ENCODE measurements at regions not wholly inside any gene's neighbourhood (a gene's known extent, or its start where the extent isn't known, plus 50 kb on each side); places are given as distances from the start of the nearest gene placed in this dataset.

DNA sequence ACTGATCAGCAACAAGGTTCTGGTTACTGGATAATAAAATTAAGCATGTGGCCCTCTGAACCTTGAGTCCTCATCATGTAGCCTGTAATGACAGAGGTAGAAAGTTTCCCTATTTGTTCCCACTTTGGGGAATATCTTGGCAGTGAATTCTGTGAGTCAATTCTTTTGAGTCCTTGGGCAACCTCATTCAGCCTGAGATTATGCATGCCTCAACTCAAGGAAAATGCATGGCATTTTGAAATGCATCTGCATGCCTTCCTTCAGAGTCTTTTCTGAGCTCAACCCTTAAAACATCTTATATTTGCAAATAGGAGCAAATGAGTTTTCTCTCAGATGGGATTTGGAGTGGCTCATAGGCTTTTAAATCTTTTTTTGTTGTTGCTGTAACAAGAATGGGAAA is 218.1 kb upstream of the CD180 start:
- no peak overlapping the region for H3K27ac Mint-ChIP-seq

DNA sequence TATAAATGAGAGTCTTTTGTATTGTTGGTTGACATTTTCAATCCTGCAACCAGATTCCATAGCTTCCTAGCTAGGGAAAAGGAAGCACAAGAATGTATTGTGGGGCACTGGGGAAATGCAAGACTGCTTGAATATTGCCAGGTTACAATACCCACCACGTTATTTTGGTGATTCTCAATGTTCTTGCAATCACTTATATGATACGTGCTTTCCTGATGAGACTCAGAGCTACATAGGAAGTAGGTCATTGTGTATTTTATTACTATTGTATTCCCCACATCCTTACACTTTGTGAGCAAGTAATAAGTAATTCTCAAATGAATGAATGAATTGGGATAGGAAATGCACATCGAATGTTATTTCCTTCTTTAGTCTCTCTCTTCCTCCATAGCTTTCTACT is 217.1 kb upstream of the CD180 start:
- no peak overlapping the region for H3K27ac Mint-ChIP-seq
- no peak for ATAC-seq
- DNase-seq (ENCODE audit: low spot score in 2 of 2), result no peak
- peaks cover 0 to 5% of the 10 kb centered on the region in 2 donors for H3K36me3 Mint-ChIP-seq
- no peaks in the 10 kb centered on the region for H3K9me3 Mint-ChIP-seq

More for the DNA sequence above, 218.1 kb upstream of the CD180 start:
- Mint-ChIP-seq H3K36me3 (peaks cover 0 to 5% of the 10 kb centered on the region in 2 donors), H3K9me3 (no peaks in the 10 kb centered on the region)
- ATAC-seq (no peak), DNase-seq (ENCODE audit: low spot score in 2 of 2) (no peak)

DNA sequence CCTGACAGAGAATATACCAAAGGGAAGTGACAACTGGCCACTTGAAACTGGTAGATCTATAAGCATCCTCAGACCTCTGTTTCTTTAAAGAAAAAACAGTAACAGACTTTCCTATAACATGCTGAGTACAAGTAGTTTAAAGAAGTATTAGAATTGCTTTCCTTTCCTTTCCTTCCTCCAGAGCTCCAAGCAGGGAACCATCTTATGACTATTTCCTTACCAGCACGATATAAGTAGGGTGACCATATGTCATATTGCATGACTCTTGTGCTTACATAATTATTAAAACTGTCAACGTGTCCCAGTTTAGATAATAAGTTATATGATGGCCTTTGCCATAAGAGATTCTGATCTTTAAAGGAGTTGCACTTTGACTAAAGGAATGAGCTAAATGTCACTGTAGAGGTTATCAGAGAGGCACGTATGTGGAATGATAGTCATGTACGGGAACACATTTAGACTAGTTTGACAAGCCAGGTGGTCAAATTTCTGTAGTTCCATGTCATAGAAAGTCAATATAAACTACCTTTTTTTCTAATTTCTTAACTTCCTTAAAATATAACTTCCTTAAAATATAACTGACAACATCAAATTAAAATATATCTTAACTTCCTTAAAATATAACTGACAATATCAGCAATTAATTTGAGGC is 212.7 kb upstream of the CD180 start:
- ATAC-seq, result no peak
- no peak overlapping the region for H3K27ac Mint-ChIP-seq
- H3K36me3 Mint-ChIP-seq, result no peaks in the 10 kb centered on the region
- H3K9me3 Mint-ChIP-seq, result no peaks in the 10 kb centered on the region
- no peak for DNase-seq (ENCODE audit: low spot score in 2 of 2)

DNA sequence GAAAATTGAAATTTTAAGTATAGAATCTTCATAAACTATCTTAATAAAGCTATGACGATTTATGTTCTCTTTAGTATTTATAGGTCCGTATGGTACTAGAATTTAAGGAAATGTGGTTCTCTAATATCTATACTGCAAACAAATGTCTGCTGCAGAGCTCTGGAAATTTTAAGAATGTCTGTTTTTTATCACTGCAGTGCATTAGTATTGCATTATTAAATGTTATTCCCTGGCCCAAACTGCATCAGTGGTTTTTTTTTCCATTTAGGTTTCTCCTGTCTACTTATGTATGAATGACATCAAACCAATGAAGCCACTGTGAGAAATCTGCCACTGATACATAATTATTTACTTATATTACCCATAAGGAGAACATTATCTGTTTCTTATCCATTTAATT is 211.4 kb upstream of the CD180 start:
- no peak for ATAC-seq
- Mint-ChIP-seq H3K27ac (no peak overlapping the region), H3K9me3 (no peaks in the 10 kb centered on the region), H3K36me3 (no peaks in the 10 kb centered on the region)
- DNase-seq (ENCODE audit: low spot score in 2 of 2), result no peak

DNA sequence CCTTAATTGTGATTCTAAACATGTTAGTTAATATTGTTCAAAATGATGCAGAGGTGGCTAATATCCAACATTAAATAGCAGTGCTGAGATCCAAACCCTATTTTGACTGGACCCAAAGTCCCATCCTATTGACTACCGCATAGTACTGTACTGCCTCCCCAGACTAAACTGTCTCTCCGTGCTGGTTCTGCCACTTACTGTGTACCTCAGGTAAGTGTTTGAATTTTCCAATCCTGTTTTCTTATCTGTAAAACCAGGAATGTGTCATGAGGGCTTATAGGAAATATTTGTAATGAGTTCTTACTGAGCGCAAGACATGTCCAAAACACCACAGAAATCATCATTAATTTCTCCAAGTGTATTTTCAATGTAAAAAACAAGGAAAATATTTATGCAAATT is 209.2 kb upstream of the CD180 start:
- no peak for DNase-seq (ENCODE audit: low spot score in 2 of 2)

DNA sequence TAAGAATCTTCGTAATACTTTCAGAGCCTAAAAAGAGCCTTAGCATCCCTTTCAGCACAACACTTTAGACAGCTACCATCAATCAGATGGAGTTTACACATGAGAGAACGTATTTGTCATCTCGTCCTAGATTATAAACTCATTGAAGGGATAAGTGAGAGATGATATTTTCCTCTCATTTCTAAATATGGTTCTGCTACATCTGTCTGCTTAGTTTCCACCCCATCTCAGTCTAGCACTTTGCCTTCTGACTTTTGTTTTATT is 208.4 kb upstream of the CD180 start:
- H3K27ac Mint-ChIP-seq, result no peak overlapping the region
- no peaks in the 10 kb centered on the region for H3K36me3 Mint-ChIP-seq
- no peak for ATAC-seq
- H3K9me3 Mint-ChIP-seq, result no peaks in the 10 kb centered on the region
- no peak for DNase-seq (ENCODE audit: low spot score in 2 of 2)

More for the DNA sequence above, 209.2 kb upstream of the CD180 start:
- ATAC-seq, result no peak
- H3K36me3 Mint-ChIP-seq, result no peaks in the 10 kb centered on the region
- H3K27ac Mint-ChIP-seq, result no peak overlapping the region
- H3K9me3 Mint-ChIP-seq, result no peaks in the 10 kb centered on the region

DNA sequence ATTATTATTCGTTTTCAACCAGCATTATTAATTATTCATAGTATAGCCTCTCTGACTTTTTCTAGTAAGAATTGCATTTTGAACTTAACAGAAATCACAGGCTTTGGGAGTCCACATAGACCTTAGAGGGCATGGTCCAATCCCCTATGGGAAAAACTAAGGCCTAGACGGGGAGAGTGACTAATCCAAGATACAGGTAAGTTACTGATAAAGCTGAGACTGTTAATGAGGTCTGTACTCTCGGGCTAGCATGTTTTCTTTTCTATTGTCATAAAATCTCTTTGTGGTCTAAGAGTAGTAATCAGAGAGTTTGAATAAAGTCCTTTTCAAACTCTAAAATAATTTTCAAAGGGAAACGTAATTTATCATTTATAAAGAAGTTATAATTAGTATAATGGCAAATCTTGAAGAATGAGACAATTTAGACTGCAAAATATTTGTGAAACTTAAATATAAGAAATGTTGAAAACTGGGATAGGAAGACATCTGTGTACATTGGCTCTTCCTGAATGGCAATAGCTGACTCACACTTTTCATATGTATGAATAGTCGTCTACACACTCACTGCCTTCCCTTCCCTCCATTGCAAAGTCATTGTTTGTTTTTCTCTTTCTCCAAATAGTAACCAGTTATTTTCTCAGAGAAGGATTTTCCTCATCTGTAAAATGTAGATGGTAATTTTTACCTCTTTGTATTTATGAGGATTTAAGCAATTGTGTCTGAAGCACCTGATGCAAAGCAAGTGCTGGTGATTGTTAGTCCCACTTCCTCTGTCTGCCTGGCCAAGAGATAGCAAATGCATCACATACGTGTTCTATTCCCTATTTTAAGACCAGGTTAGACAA is 207.9 kb upstream of the CD180 start:
- no peak for ATAC-seq
- Mint-ChIP-seq H3K36me3 (no peaks in the 10 kb centered on the region), H3K27ac (no peak overlapping the region), H3K9me3 (no peaks in the 10 kb centered on the region)
- no peak for DNase-seq (ENCODE audit: low spot score in 2 of 2)

DNA sequence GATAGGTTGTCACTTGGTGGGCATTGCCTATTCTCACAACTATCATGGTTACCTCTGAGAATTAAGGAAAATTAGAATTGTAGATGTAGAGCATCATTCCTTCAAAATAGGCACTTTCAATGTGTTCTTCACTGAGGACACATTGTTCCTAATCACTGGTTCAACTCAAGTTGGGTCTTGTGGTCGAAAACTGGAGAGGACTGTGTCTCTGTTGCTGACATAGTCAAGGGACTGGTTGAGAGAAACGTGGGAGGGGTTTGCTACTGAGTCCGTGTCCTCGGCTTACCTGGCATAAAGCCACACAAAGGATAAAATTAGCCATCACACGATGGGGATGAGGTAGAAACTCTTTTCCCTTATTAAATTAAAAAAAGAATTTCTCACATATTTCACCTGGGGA is 205.9 kb upstream of the CD180 start:
- ATAC-seq (no peak), DNase-seq (ENCODE audit: low spot score in 2 of 2) (no peak)
- Mint-ChIP-seq H3K27ac (no peak overlapping the region), H3K36me3 (no peaks in the 10 kb centered on the region), H3K9me3 (no peaks in the 10 kb centered on the region)

DNA sequence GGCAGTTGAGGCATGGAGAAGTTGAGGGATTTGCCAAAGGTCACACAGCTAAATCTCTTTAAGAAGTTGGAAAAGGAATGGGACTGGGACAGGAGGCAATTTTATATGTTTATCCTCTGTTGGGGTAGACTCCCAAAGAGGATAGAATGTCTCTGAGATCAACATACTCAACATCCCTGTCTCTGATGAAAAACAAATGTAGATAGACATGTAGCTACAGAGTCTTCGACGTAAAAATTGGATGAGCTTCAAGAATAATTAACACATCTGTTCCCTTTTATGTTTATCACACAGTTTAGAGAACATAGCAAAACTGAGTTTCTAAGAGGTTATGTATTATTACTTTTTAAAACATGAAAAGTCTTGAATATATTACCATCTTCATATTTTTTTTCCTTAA is 204.6 kb upstream of the CD180 start:
- no peak for DNase-seq (ENCODE audit: low spot score in 2 of 2)
- Mint-ChIP-seq H3K36me3 (no peaks in the 10 kb centered on the region), H3K27ac (no peak overlapping the region), H3K9me3 (no peaks in the 10 kb centered on the region)
- ATAC-seq, result no peak

DNA sequence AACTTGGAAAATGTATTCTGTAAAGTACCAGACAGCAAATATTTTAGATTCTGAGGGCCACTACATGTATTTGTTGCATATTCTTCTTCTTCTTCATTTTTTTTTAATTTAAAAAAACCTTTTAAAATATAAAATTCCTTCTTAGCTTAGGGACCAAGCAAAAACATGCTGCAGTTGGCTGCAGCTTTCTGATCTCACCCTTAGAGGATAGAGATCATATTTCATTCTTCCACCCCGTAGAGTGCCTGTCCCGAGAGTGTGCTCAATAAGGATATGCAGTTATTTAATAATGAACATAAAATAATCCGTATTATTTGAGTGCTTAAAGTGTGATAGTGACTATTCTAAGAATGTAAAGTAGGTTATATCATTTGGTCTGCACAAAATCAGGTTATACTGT is 204.2 kb upstream of the CD180 start:
- no peak overlapping the region for H3K27ac Mint-ChIP-seq
- DNase-seq (ENCODE audit: low spot score in 2 of 2) (no peak), ATAC-seq (no peak)
- no peaks in the 10 kb centered on the region for H3K36me3 Mint-ChIP-seq
- no peaks in the 10 kb centered on the region for H3K9me3 Mint-ChIP-seq

DNA sequence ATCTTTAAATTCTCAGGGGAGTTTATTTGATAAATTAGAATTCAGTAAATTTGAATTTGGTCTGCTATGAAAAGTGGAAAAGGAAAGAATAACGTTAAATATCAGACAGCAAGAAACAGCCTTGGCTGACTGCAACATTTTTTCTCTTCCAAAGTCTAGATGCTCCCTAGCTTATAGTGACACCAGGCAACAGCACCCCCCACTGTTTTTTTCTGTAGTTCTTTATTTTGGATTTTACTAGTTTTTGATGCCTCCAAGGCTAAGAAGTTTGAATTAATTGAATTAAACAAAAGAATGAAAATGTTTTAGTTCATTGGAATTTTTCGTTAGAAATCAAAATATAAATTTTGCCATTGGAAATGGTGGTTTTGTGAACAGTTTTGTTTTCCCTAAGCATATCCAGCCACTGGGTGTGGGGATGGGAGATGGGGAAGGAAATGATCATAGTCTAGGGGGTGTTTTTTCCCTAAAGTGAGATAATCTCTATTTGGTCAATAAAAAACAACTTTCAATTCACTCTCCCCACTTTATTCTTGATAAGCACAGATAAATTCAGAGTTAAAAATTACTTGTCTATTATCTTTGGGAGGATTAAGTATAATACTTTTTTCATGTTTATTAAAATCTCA is 199.3 kb upstream of the CD180 start:
- H3K36me3 Mint-ChIP-seq, result no peaks in the 10 kb centered on the region
- no peaks in the 10 kb centered on the region for H3K9me3 Mint-ChIP-seq
- ATAC-seq, result no peak
- DNase-seq (ENCODE audit: low spot score in 2 of 2), result no peak
- no peak overlapping the region for H3K27ac Mint-ChIP-seq

DNA sequence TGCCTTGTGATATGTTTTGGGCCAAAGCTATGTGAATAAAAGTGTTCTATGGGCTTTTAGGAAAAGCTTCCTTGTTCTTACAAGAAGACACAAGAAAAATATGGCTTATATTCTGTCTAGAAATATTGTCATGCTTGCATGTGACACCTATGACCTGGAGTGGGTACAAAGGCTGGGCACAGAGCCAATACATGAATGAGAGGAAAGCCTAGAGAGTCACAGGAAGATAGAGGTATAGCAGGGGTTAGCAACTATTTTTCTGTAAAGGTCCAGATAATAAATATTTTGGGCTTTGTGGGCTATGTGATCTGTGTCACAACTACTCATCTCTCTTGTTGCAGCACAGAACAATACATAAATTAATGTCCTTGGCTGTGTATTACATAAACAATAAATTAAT is 196.6 kb upstream of the CD180 start:
- no peak for DNase-seq (ENCODE audit: low spot score in 2 of 2)
- no peaks in the 10 kb centered on the region for H3K9me3 Mint-ChIP-seq
- no peaks in the 10 kb centered on the region for H3K36me3 Mint-ChIP-seq
- H3K27ac Mint-ChIP-seq, result no peak overlapping the region
- no peak for ATAC-seq

DNA sequence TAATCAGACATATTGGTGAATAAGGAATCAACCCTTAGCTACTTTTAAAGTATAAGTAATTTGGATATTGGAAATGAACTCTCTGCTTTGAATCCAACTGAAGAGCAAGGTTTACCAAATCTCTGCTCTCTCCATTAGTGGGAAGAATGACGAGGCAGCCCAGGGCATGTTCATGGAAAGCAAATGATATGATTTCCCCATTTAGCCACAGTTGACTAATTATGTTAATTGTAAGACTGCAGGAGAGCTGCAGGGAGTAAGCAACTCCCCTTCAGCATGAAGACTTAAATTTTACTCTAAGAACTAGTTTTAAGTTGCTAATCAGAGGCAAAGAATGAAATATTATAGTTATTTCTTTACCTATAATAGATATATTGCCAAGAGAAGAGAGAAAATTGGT is 194.3 kb upstream of the CD180 start:
- Mint-ChIP-seq H3K9me3 (no peaks in the 10 kb centered on the region), H3K27ac (no peak overlapping the region), H3K36me3 (no peaks in the 10 kb centered on the region)
- DNase-seq (ENCODE audit: low spot score in 2 of 2), result no peak
- ATAC-seq, result no peak

DNA sequence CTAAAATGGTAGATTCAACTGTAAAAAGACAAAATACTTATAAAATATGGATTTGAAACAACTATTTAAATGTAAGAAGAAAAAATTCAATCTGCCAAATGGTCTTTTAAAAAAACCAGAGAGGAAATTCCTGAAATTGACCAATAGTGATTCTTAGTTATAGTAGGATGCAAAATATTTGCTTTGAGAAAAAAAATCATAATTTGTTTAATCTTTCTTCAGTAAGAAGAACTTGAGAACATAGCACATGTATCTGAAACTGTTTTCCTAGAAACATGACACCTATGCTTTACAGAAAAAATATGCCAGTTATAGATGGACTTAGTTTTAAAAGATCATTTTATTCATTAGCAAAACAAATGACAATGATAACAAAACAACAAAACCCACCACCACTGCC is 186.9 kb upstream of the CD180 start:
- no peaks in the 10 kb centered on the region for H3K9me3 Mint-ChIP-seq
- H3K36me3 Mint-ChIP-seq, result no peaks in the 10 kb centered on the region
- ATAC-seq, result no peak
- no peak overlapping the region for H3K27ac Mint-ChIP-seq
- DNase-seq (ENCODE audit: low spot score in 2 of 2), result no peak

DNA sequence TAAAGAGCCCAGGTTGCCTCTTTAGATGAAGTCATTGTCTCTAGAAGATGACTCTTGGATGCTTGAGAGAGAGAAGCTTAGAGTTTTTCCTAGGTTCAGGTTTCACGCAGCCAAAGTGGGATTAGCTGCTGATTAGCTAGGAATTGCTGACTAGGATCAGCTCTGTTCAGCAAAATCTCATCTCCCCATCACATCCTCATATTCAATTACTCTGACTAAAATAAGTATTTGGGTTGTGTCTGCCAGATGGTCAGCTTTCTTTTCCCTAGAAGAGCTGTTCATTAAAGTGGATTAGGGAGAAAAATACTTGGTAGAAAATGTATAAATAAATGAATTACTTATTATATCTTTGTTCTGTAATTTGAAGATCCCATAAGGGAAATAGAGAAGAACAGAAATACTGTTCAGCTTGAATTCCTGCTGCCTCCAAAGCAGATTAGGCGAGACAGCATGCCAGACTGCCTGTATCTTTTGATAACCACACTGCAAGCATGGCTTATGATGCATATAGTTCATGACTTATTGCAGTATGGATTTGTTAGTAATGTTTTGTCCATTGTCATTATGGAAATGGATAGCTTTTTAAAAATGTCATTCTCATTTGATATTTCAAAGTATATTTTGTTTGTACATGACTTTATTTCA is 184.8 kb upstream of the CD180 start:
- Mint-ChIP-seq H3K27ac (no peak overlapping the region), H3K36me3 (no peaks in the 10 kb centered on the region), H3K9me3 (no peaks in the 10 kb centered on the region)
- DNase-seq (ENCODE audit: low spot score in 2 of 2) (no peak), ATAC-seq (no peak)

DNA sequence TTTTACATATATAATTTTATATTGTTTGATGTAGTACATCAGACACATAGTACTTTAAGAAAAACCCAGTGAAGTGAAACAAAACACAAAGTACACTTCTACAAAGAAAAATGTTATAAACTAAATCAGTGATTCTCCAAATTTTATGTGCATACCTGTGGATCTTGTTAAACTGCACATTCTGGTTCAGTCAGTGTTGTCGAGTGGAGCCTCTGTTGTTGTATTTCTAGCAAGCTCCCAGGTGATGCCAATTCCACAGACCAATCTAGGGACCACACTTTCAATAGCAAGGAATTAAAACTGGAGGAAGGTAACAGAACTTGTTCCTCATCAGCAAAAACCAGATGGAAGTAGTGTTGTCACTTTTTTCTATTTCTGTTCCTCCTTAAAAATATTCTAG is 183.8 kb upstream of the CD180 start:
- no peaks in the 10 kb centered on the region for H3K36me3 Mint-ChIP-seq
- H3K9me3 Mint-ChIP-seq, result no peaks in the 10 kb centered on the region
- no peak overlapping the region for H3K27ac Mint-ChIP-seq
- ATAC-seq, result no peak
- DNase-seq (ENCODE audit: low spot score in 2 of 2), result no peak

DNA sequence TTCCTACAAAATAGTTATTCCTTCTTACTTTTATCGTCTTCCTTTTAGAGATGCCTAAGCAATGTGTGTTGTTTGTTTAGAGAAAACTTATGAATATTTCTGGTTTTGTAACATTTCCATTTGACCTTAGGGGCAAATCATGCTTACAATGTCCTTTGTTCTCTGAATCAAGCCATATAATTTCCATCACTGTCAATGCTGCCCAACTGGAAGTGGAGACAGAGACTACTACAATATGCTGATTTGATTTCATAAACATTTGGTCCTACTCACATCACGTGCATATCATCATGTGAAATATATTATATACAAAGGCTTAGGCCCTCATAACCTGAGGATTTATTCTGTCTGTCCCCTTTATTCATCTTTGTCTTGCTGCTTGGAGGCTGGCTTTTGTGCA is 183.2 kb upstream of the CD180 start:
- Mint-ChIP-seq H3K27ac (no peak overlapping the region), H3K36me3 (no peaks in the 10 kb centered on the region), H3K9me3 (no peaks in the 10 kb centered on the region)
- DNase-seq (ENCODE audit: low spot score in 2 of 2) (no peak), ATAC-seq (no peak)

DNA sequence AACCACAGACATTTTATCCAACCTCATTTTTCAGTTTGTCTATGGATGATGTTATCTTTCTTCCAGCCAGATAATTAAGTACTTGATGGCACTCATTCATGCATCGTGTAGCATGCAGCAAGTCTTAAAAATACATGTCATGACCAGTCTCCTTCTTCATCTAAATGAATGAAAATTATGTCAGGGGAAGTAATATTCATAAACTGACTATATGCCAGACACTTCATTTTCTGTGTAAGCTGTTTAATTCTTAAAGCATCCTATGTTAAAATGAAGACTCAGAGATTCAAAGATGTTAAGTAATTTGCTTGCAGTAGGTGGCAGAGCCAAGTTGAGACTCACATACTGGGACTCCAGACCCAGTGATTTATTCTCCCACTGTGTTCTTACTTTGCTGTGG is 181.7 kb upstream of the CD180 start:
- Mint-ChIP-seq H3K9me3 (no peaks in the 10 kb centered on the region), H3K36me3 (no peaks in the 10 kb centered on the region), H3K27ac (no peak overlapping the region)
- DNase-seq (ENCODE audit: low spot score in 2 of 2) (no peak), ATAC-seq (no peak)

Measured in activated naive CD4-positive, alpha-beta T cell treated with anti-CD3 and anti-CD28 coated beads, Interleukin-2, amount 50 U/mL, for 72 hours (primary cell).